Motor neuron (in vitro differentiated cells): ENCODE measurements at regions not wholly inside any gene's neighbourhood (a gene's known extent, or its start where the extent isn't known, plus 50 kb on each side); places are given as distances from the start of the nearest gene placed in this dataset.

Experiments
- ATAC-seq, 8 experiments: fragments of 200-7000 bp; cut with Tn5 transposase; replicated peaks in 6 of 8; 2 replicates each; pipeline ENCODE4 v1.8.0; 2021; ENCODE audit warnings: mild to moderate bottlenecking in 8 of 8, moderate library complexity in 8 of 8
- H3K27ac ChIP-seq, 2 donors: fragments of 250-450 bp; sonication (Bioruptor Pico); 2 replicates each; pipeline ENCODE4 v1.9.0; 2021; ENCODE audit warnings: antibody characterized with exemption in 2 of 2, mild to moderate bottlenecking in 2 of 2, moderate library complexity in 1 of 2
- H3K4me1 ChIP-seq, 2 donors: fragments of 250-450 bp; sonication (Bioruptor Pico); replicated peaks in 1 of 2; 2 replicates each; pipeline ENCODE4 v1.6.1; 2021; ENCODE audit warnings: antibody characterized with exemption in 2 of 2, mild to moderate bottlenecking in 2 of 2, moderate library complexity in 1 of 2
- H3K4me3 ChIP-seq, 5 donors: fragments of 250-450 bp; sonication (Bioruptor Pico); 2 replicates each; pipeline ENCODE4 v1.9.0; 2021; ENCODE audit warnings: antibody characterized with exemption in 5 of 5, mild to moderate bottlenecking in 5 of 5, moderate library complexity in 4 of 5
- WGBS, 10 experiments: fragments of 450-650 bp; shearing (Covaris generic); methylation state at CpG; one replicate each; pipeline ENCODE4 v1.0.0; 2022; 5-methylcytosine and 5-hydroxymethylcytosine counted together
- in situ Hi-C, 9 experiments: fragments of 400-800 bp; cut with MboI; loops; one replicate each; pipeline ENCODE4 v1.15.0; 2021; ENCODE audit warnings: low sequenced_read_pairs in 9 of 9, low pct_unique_long_range_greater_than_20kb in 2 of 9; ENCODE audit not compliant: unreplicated experiment in 9 of 9

GRCh38 chr10:44243851-44244510 lies 140.9 kb downstream of the CXCL12 start:
- in situ Hi-C loops, result no loop called here
- Histone ChIP-seq H3K4me1 (peaks cover 0 to 5% of the 10 kb centered on the region in 2 donors), H3K4me3 (no peak overlapping the region), H3K27ac (no peak overlapping the region)
- WGBS, 10 experiments, result 8 to 92% (median 74%) methylated on average over 2 to 7 of the region's 7 CpGs
- no peak for ATAC-seq

- no peak overlapping the region for H3K4me3 ChIP-seq
- ATAC-seq, result no peak
- peaks cover 0 to 5% of the 10 kb centered on the region in 2 donors for H3K4me1 ChIP-seq
- H3K27ac ChIP-seq, result no peak overlapping the region
- in situ Hi-C loops, result no loop called here
- WGBS, 10 experiments, result 30 to 92% (median 68%) methylated on average over 2 to 3 of the region's 3 CpGs; no CpG with 5 or more reads in 2 of the 10 experiments
Observed at GRCh38 chr10:44242826-44243225, 142.1 kb downstream of the CXCL12 start.

- in situ Hi-C loops, result no loop called here
- no peak overlapping the region for H3K27ac ChIP-seq
- 44 to 100% (median 77%) methylated on average over 1 to 2 of the region's 2 CpGs; no CpG with 5 or more reads in 6 of the 10 experiments for WGBS, 10 experiments
- no peak overlapping the region for H3K4me3 ChIP-seq
- peaks cover 0 to 5% of the 10 kb centered on the region in 2 donors for H3K4me1 ChIP-seq
- ATAC-seq, result no peak
Observed at GRCh38 chr10:44242091-44242490, 142.8 kb downstream of the CXCL12 start.

GRCh38 chr10:44240584-44241205 lies 144.2 kb downstream of the CXCL12 start:
- Histone ChIP-seq H3K27ac (no peak overlapping the region), H3K4me3 (no peak overlapping the region), H3K4me1 (peaks cover 0 to 8% of the 10 kb centered on the region in 2 donors)
- 5 to 100% (median 68%) methylated on average over 1 to 5 of the region's 6 CpGs; no CpG with 5 or more reads in 4 of the 10 experiments for WGBS, 10 experiments
- ATAC-seq, result peak in 7 of 8 experiments; percentile 27 to 95 (median 90)
- in situ Hi-C loops, result no loop called here

DNA sequence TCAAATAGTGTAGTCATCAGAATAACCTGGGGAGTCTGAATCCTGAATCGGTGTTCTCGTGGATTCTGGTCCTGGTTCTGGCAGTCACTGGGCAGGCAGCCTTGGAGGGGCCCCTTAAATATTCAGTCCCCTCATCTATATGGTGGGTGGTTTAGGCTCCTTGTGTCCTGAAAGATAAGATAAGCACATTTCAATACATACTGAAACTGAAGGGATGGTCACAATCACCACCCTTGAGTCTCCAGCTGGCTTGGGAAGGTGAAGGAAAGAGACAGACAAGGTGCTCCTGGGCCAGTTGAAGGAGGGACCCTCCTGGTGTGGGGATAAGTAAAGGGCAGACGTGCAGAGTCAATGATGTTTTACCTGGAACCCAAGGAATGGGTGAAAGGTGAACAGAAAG lies 146.7 kb downstream of the CXCL12 start:
- in situ Hi-C loops, result no loop called here
- ATAC-seq, result no peak
- peaks cover 11 to 21% of the 10 kb centered on the region in 2 donors for H3K4me1 ChIP-seq
- WGBS, 10 experiments, result 0 to 100% (median 76%) methylated on average over 1 to 3 of the region's 3 CpGs; no CpG with 5 or more reads in 2 of the 10 experiments
- H3K27ac ChIP-seq, result no peak overlapping the region
- no peak overlapping the region for H3K4me3 ChIP-seq

GRCh38 chr10:44237364-44238049 lies 147.4 kb downstream of the CXCL12 start:
- no peak for ATAC-seq
- in situ Hi-C loops, result no loop called here
- WGBS, 10 experiments, result 60 to 88% (median 86%) methylated on average over 1 of the region's 1 CpG; no CpG with 5 or more reads in 7 of the 10 experiments
- peaks cover 14 to 24% of the 10 kb centered on the region in 2 donors for H3K4me1 ChIP-seq
- H3K4me3 ChIP-seq, result no peak overlapping the region
- H3K27ac ChIP-seq, result no peak overlapping the region

DNA sequence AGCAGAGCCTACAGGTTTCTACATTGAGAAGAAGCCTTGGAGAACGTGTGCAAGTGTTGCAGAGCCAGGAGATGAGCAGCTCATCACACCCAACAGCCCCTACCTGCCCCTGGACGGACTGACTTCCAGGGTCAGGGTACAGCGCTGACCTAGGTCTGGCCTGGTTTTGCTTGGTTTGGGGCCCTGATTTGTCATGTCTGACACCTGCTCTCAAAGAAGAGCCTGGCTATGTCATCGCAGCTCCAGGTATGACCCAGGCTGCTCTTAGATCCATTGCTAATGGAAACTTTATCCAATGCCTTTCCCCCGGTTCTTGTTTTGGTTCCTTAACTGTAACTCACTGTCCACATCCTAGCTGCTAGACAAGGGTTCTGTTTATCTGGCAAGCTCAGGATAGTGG lies 149.5 kb downstream of the CXCL12 start:
- peaks cover 14 to 21% of the 10 kb centered on the region in 2 donors for H3K4me1 ChIP-seq
- H3K4me3 ChIP-seq, result no peak overlapping the region
- WGBS, 10 experiments, result 57 to 100% (median 96%) methylated on average over 1 to 4 of the region's 5 CpGs; no CpG with 5 or more reads in 2 of the 10 experiments
- ATAC-seq, result no peak
- in situ Hi-C loops, result no loop called here
- no peak overlapping the region for H3K27ac ChIP-seq

DNA sequence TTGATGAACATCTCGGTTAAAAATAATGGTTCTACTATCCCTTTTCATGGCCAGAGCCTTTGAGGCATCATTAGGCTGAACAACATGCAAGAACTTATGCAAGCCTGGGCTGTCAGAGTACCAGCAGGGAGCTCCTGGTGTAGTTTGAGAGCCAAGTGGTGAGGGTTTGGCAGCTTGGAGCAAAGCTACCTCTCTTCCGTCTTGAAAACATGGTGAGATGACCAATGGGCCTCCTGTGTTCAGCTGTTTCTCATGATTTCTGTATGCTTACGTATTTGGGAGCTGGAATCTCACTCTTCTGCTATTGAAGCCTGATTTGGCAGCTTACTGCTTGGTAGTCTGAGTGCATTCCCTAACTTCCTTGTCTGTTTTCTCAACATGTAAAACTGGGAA lies 150.4 kb downstream of the CXCL12 start:
- no peak overlapping the region for H3K4me3 ChIP-seq
- ATAC-seq, result no peak
- 0 to 100% (median 82%) methylated on average over 1 to 3 of the region's 3 CpGs; no CpG with 5 or more reads in 2 of the 10 experiments for WGBS, 10 experiments
- in situ Hi-C loops, result no loop called here
- no peak overlapping the region for H3K27ac ChIP-seq
- peaks cover 14 to 19% of the 10 kb centered on the region in 2 donors for H3K4me1 ChIP-seq

DNA sequence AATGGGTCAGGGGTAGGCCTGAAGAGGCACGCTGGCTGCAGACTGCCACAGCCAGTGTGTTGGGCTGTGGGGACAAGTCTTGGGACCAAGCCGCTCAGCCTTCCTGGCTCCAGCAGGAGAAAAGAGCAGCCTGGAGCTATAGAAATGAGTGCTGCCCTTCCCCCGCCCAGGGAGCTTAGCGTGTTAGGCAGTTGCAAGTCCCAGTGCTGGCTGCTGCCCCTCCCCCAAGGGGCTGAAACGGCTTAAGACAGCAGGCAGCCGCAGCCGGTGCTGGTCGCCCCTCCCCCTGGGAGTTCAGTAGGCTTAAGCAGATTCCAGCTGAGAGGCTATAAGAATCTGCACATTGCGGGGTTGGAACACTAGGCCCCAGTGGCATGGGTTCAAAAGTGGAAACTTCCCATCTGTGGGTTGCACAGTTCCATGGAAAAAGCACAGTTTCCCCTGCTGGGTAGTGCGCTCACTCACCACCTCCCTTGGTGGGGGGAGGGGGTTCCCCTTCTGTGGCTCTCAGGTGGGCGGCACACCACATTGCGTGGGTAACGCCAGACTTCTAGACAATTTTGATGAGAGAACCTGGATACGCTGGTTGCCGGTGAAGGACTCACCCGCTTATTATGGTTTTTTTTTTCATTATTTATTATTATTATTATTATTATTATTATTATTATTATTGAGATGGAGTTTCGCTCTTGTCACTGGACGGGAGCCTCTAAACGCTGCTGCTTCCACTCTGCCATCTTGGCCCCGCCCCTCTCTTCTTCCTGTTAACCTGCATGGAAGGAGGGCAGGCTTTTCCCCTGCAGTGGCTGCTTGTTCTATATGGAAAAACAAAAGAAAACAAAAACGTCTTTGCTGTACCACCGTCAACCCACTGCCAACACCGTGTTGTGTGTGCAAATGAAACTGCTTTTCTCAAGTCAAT lies 151.1 kb downstream of the CXCL12 start:
- in situ Hi-C loops, result no loop called here
- Histone ChIP-seq H3K4me3 (no peak overlapping the region), H3K27ac (peak overlapping the region; percentile 72 to 84), H3K4me1 (peaks cover 14 to 19% of the 10 kb centered on the region in 2 donors)
- ATAC-seq, result peak in 5 of 8 experiments; percentile 98 to 99 (median 98)
- 15 to 67% (median 38%) methylated on average over 1 to 15 of the region's 23 CpGs for WGBS, 10 experiments

GRCh38 chr10:44217274-44217820 lies 167.6 kb downstream of the CXCL12 start:
- in situ Hi-C loops, result no loop called here
- 40 to 100% (median 71%) methylated on average over 1 to 3 of the region's 3 CpGs; no CpG with 5 or more reads in 3 of the 10 experiments for WGBS, 10 experiments
- ATAC-seq, result no peak
- H3K4me3 ChIP-seq, result no peak overlapping the region
- no peak overlapping the region for H3K27ac ChIP-seq
- no peaks in the 10 kb centered on the region for H3K4me1 ChIP-seq

DNA sequence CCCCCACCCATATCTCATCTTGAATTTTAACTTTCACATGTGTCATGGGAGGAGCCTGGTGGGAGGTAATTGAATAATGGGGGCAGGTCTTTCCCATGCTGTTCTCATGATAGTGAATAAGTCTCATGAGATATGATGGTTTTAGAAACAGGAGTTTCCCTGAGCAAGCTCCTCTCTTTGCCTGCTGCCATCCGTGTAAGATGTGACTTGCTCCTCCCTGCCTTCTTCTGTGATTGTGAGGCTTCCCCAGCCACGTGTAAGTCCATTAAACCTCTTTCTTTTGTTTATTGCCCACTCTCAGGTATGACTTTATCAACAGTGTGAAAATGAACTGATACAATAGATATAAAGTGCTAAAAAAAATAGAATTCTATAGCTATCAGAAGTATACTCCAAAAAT lies 168.8 kb downstream of the CXCL12 start:
- H3K4me1 ChIP-seq, result no peaks in the 10 kb centered on the region
- no peak for ATAC-seq
- in situ Hi-C loops, result no loop called here
- WGBS, 10 experiments, result 6 to 80% (median 66%) methylated on average over 1 to 2 of the region's 2 CpGs; no CpG with 5 or more reads in 4 of the 10 experiments
- H3K4me3 ChIP-seq, result no peak overlapping the region
- no peak overlapping the region for H3K27ac ChIP-seq

- H3K27ac ChIP-seq, result no peak overlapping the region
- peak in 1 of 8 experiments; percentile 50 for ATAC-seq
- in situ Hi-C loops, result no loop called here
- peaks cover 5 to 16% of the 10 kb centered on the region in 2 donors for H3K4me1 ChIP-seq
- 40 to 100% (median 70%) methylated on average over 1 to 2 of the region's 4 CpGs; no CpG with 5 or more reads in 4 of the 10 experiments for WGBS, 10 experiments
- no peak overlapping the region for H3K4me3 ChIP-seq
Observed at GRCh38 chr10:44209811-44210210, 175.1 kb downstream of the CXCL12 start.
